Mucosa of descending colon (tissue), 3 donors: ENCODE measurements at regions not wholly inside any gene's neighbourhood (a gene's known extent, or its start where the extent isn't known, plus 50 kb on each side); places are given as distances from the start of the nearest gene placed in this dataset.

Experiments
- ATAC-seq: fragments of 200-7000 bp; cut with Tn5 transposase; one replicate; pipeline ENCODE4 v1.9.1; 2020; ENCODE audit warnings: mild to moderate bottlenecking, moderate library complexity
- DNase-seq, 3 donors: peaks; one replicate each; pipeline ENCODE4 v3.0.0-alpha.2; 2020
- H3K36me3 ChIP-seq: fragments of 200-600 bp; one replicate; pipeline ENCODE4 v1.8.0; 2021; ENCODE audit warnings: low read depth, mild to moderate bottlenecking
- H3K4me1 ChIP-seq: fragments of 200-600 bp; one replicate; pipeline ENCODE4 v1.8.0; 2021; ENCODE audit warnings: low read depth, mild to moderate bottlenecking
- H3K4me3 ChIP-seq: fragments of 200-600 bp; one replicate; pipeline ENCODE4 v1.8.0; 2021; ENCODE audit warnings: mild to moderate bottlenecking
- H3K9me3 ChIP-seq: fragments of 200-600 bp; one replicate; pipeline ENCODE4 v1.8.0; 2021; ENCODE audit warnings: mild to moderate bottlenecking
- CTCF ChIP-seq: fragments of 200-600 bp; IDR thresholded peaks from one replicate; pipeline ENCODE4 v1.8.0; 2022; ENCODE audit warnings: antibody characterized with exemption, mild to moderate bottlenecking
- intact Hi-C, 2 donors: fragments of 100-400 bp; cut with DNase I in 1 of 2; cut with micrococcal nuclease in 1 of 2; formaldehyde crosslinking; loops; one replicate each; pipeline versions ENCODE4 v1.11.0 to v1.11.1; 2022; cut with DNase I, micrococcal nuclease
- donor health status: DM: no; HTN: no; CAD: no; lungs with moderate emphysema.
- donor health status: DM: no; HTN: no; CAD: no.
- donor health status: DM: no; HTN: yes; CAD: no.

- ATAC-seq (no peak), DNase-seq (no peak)
- Histone ChIP-seq H3K36me3 (no peaks in the 10 kb centered on the region), H3K4me3 (no peak overlapping the region), H3K9me3 (no peaks in the 10 kb centered on the region), H3K4me1 (no peaks in the 10 kb centered on the region)
- TF ChIP-seq CTCF = no peak
- intact Hi-C loops = no loop called here
Measured at GRCh38 chr11:11703885-11704284, 82.1 kb upstream of the GALNT18 start.

GRCh38 chr11:11701070-11701469 is 79.3 kb upstream of the GALNT18 start:
- H3K4me3 ChIP-seq = no peak overlapping the region
- intact Hi-C loops = no loop called here
- no peaks in the 10 kb centered on the region for H3K36me3 ChIP-seq
- DNase-seq (no peak), ATAC-seq (no peak)
- TF ChIP-seq CTCF = no peak
- H3K4me1 ChIP-seq = no peaks in the 10 kb centered on the region
- no peaks in the 10 kb centered on the region for H3K9me3 ChIP-seq

GRCh38 chr11:11697796-11698195 is 76.0 kb upstream of the GALNT18 start:
- no peaks in the 10 kb centered on the region for H3K36me3 ChIP-seq
- intact Hi-C loops = no loop called here
- H3K4me1 ChIP-seq = no peaks in the 10 kb centered on the region
- H3K4me3 ChIP-seq = no peak overlapping the region
- no peak for TF ChIP-seq CTCF
- DNase-seq = no peak
- H3K9me3 ChIP-seq = no peaks in the 10 kb centered on the region
- ATAC-seq = no peak

GRCh38 chr11:11691296-11692151 is 69.7 kb upstream of the GALNT18 start:
- Histone ChIP-seq H3K36me3 (no peaks in the 10 kb centered on the region), H3K9me3 (no peaks in the 10 kb centered on the region), H3K4me1 (no peaks in the 10 kb centered on the region), H3K4me3 (no peak overlapping the region)
- no peak for DNase-seq
- no peak for TF ChIP-seq CTCF
- no peak for ATAC-seq
- intact Hi-C loops = no loop called here

DNA sequence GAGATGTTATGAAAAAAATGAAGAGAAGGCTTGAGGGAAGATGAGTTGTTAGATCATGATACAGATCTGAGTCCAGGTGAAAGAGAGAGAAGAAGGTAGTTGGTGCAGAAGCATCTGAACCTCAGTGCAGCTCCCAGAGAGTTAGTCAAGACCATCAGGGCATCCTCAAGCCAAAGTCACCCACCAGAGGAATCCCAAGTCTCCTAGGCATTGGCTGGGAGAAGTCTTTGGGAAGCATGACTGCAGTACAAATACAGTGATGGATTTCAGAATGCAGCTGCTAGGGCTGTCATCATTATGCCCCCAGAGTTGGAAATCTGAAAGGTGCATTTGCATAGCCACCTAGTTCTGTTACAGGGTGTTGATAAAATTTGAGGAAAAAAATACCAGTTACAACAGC is 59.7 kb upstream of the GALNT18 start:
- H3K9me3 ChIP-seq = no peaks in the 10 kb centered on the region
- intact Hi-C loops = no loop called here
- H3K4me1 ChIP-seq = no peaks in the 10 kb centered on the region
- ATAC-seq = no peak
- no peaks in the 10 kb centered on the region for H3K36me3 ChIP-seq
- no peak overlapping the region for H3K4me3 ChIP-seq
- no peak for TF ChIP-seq CTCF
- DNase-seq = no peak
